ENCODE measurements at regions not wholly inside any gene's neighbourhood (a gene's known extent, or its start where the extent isn't known, plus 50 kb on each side); places are given as distances from the start of the nearest gene placed in this dataset.

DNA sequence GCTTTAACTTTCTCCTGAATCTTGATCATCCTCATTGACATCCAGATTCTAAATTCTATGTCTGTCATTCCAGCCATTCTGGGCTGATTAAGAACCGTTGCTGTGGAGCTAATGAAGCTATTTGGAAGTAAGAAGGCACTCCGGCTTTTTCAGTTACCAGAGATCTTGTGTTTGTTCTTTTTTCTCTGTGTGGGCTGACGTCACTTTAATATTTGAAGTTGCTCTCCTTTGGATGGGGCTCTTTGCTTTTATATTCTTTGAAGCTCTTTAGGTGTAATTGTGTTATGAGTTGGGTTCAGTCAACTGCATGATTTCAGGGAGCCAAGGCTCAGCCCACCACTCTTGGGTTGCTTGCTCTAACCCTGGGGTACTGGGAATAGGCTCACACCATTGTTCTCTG lies 460.6 kb downstream of the CDH8 start:
- RAD21 ChIA-PET (ENCODE audit: unreplicated experiment) = no interaction called here
- CTCF ChIA-PET = no interaction called here
- TF ChIP-seq MTA3 (IDR thresholded peaks at IDR 0.05; ENCODE audit: borderline replicate concordance, low read length) (no peak), FOS (IDR thresholded peaks at IDR 0.05; ENCODE audit: borderline replicate concordance, extremely low read depth, insufficient read length) (no peak), SUPT20H (IDR thresholded peaks at IDR 0.05; ENCODE audit: borderline replicate concordance, control insufficient read depth, low read depth, low read length) (no peak), POLR2A (IDR thresholded peaks at IDR 0.05; ENCODE audit: low read depth, low read length) (no peak), POLR2AphosphoS2 (IDR thresholded peaks at IDR 0.05; ENCODE audit: low read depth, low read length) (no peak), TBL1XR1 (IDR thresholded peaks at IDR 0.05; ENCODE audit: low read depth, low read length) (no peak), TCF3 (IDR thresholded peaks at IDR 0.05; ENCODE audit: borderline replicate concordance, insufficient read depth, low read depth, low read length) (no peak), NRF1 (conservative IDR thresholded peaks at IDR 0.05; ENCODE audit: low read depth, low read length) (no peak), BMI1 (IDR thresholded peaks at IDR 0.05; ENCODE audit: borderline replicate concordance) (no peak)
- TF ChIP-seq, protein P1, sequence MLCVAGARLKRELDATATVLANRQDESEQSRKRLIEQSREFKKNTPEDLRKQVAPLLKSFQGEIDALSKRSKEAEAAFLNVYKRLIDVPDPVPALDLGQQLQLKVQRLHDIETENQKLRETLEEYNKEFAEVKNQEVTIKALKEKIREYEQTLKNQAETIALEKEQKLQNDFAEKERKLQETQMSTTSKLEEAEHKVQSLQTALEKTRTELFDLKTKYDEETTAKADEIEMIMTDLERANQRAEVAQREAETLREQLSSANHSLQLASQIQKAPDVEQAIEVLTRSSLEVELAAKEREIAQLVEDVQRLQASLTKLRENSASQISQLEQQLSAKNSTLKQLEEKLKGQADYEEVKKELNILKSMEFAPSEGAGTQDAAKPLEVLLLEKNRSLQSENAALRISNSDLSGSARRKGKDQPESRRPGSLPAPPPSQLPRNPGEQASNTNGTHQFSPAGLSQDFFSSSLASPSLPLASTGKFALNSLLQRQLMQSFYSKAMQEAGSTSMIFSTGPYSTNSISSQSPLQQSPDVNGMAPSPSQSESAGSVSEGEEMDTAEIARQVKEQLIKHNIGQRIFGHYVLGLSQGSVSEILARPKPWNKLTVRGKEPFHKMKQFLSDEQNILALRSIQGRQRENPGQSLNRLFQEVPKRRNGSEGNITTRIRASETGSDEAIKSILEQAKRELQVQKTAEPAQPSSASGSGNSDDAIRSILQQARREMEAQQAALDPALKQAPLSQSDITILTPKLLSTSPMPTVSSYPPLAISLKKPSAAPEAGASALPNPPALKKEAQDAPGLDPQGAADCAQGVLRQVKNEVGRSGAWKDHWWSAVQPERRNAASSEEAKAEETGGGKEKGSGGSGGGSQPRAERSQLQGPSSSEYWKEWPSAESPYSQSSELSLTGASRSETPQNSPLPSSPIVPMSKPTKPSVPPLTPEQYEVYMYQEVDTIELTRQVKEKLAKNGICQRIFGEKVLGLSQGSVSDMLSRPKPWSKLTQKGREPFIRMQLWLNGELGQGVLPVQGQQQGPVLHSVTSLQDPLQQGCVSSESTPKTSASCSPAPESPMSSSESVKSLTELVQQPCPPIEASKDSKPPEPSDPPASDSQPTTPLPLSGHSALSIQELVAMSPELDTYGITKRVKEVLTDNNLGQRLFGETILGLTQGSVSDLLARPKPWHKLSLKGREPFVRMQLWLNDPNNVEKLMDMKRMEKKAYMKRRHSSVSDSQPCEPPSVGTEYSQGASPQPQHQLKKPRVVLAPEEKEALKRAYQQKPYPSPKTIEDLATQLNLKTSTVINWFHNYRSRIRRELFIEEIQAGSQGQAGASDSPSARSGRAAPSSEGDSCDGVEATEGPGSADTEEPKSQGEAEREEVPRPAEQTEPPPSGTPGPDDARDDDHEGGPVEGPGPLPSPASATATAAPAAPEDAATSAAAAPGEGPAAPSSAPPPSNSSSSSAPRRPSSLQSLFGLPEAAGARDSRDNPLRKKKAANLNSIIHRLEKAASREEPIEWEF (IDR thresholded peaks at IDR 0.05; ENCODE audit: insufficient replicate concordance, low read depth, low read length) = no peak

More for the DNA sequence above, 460.6 kb downstream of the CDH8 start:
- intact Hi-C loops (cut with micrococcal nuclease; ENCODE audit: unreplicated experiment) (no loop called here), in situ Hi-C loops (cut with MboI) (no loop called here)
- ChIA-PET POLR2A (no interaction called here), SMC1A (ENCODE audit: uncharacterized antibody, unreplicated experiment) (no interaction called here)
- Histone ChIP-seq H3K4me1 (ENCODE audit: control insufficient read depth, insufficient read depth, low read length) (no peaks in the 10 kb centered on the region), H2AFZ (ENCODE audit: control insufficient read depth, low read depth, low read length) (no peak overlapping the region), H4K20me1 (ENCODE audit: control insufficient read depth, insufficient read depth) (no peaks in the 10 kb centered on the region), H3K79me2 (ENCODE audit: control insufficient read depth, insufficient read depth, low read length) (no peaks in the 10 kb centered on the region), H3K4me3 (no peak overlapping the region), H3K4me2 (ENCODE audit: control insufficient read depth, insufficient read depth) (no peak overlapping the region), H3K9me3 (replicated peaks; ENCODE audit: control insufficient read depth, insufficient read depth, low read length) (no peaks in the 10 kb centered on the region; the same call in 2 of the 3 replicates), H3K27me3 (replicated peaks in 1 of 2; ENCODE audit: control insufficient read depth in 2 of 2, insufficient read depth in 2 of 2, low read length in 1 of 2) (no peaks in the 10 kb centered on the region), H3K36me3 (ENCODE audit: control insufficient read depth in 2 of 2, insufficient read depth in 2 of 2, low read length in 1 of 2) (no peaks in the 10 kb centered on the region), H3K27ac (ENCODE audit: control insufficient read depth, insufficient read depth) (no peak overlapping the region), H3K9ac (ENCODE audit: control insufficient read depth, insufficient read depth, low read length) (no peak overlapping the region)
- DNase-seq (ENCODE audit: low read depth, low spot score) (no peak), ATAC-seq (no peak), FAIRE-seq (no peak)
- WGBS (ENCODE audit: insufficient coverage, insufficient replicate concordance, low lambda C conversion rate, missing lambda C conversion rate) = 23% methylated on average over 3 of the region's 3 CpGs
- no TSS peak for BruUV-seq (replicated peaks)
